Small intestine (tissue), 7 donors: ENCODE measurements at regions not wholly inside any gene's neighbourhood (a gene's known extent, or its start where the extent isn't known, plus 50 kb on each side); places are given as distances from the start of the nearest gene placed in this dataset.

Experiments used
- DNase-seq, 2 donors: peaks; one replicate each; pipeline versions ENCODE4 v3.0.0 to v3.0.0-alpha.2; 2013
- FAIRE-seq: peaks from 2 replicates; lab custom pipeline; 2012; peaks lifted over from hg19 to GRCh38; lab: Jason Lieb, UNC
- H3K27ac ChIP-seq, 3 donors: one replicate each; pipeline ENCODE4 v1.5.1; 2013; ENCODE audit warnings: low read length in 2 of 3, mild to moderate bottlenecking in 2 of 3, control low read depth in 1 of 3, inconsistent platforms in 1 of 3, low read depth in 1 of 3, moderate library complexity in 1 of 3
- H3K27me3 ChIP-seq, 3 donors: one replicate each; pipeline ENCODE4 v1.6.1; 2013; ENCODE audit warnings: low read length in 3 of 3, inconsistent platforms in 1 of 3; ENCODE audit not compliant: control insufficient read depth in 3 of 3, insufficient read depth in 3 of 3
- H3K36me3 ChIP-seq, 3 donors: one replicate each; pipeline ENCODE4 v1.6.1; 2013; ENCODE audit warnings: low read length in 3 of 3, inconsistent platforms in 1 of 3, low read depth in 1 of 3, mild to moderate bottlenecking in 1 of 3, moderate library complexity in 1 of 3; ENCODE audit not compliant: control insufficient read depth in 3 of 3, insufficient read depth in 2 of 3
- H3K4me1 ChIP-seq, 3 donors: one replicate each; pipeline ENCODE4 v1.6.1; 2013; ENCODE audit warnings: low read length in 2 of 3, inconsistent platforms in 1 of 3, low read depth in 1 of 3, mild to moderate bottlenecking in 1 of 3, moderate library complexity in 1 of 3; ENCODE audit not compliant: control insufficient read depth in 3 of 3, insufficient read depth in 2 of 3
- H3K4me3 ChIP-seq, 3 donors: one replicate each; pipeline ENCODE4 v1.5.1; 2013; ENCODE audit warnings: low read length in 3 of 3, control low read depth in 1 of 3, inconsistent platforms in 1 of 3, low read depth in 1 of 3, mild to moderate bottlenecking in 1 of 3, moderate library complexity in 1 of 3
- H3K9me3 ChIP-seq, 2 donors: one replicate each; pipeline ENCODE4 v1.6.1; 2013; ENCODE audit warnings: low read depth in 1 of 2, low read length in 1 of 2; ENCODE audit not compliant: control insufficient read depth in 2 of 2, insufficient read depth in 1 of 2
- WGBS, 3 donors: extraction: QIAGEN DNeasy Blood & Tissue Kit; methylation state at CpG; one replicate each; pipeline ENCODE4 v1.1.7; 2013; 5-methylcytosine and 5-hydroxymethylcytosine counted together
- donor health status: healthy with polysubstance abuse.
- donor health status: control.
- donor health status: control.
- donor health status: Bipolar disorder and iron deficiency.
- donor health status: healthy.

- no peak for DNase-seq
- FAIRE-seq: no peak
- no peak overlapping the region for H3K27ac ChIP-seq
- H3K4me1 ChIP-seq: peaks cover 0 to 5% (median 0%) of the 10 kb centered on the region in 3 donors
- H3K27me3 ChIP-seq: peaks cover 0 to 11% (median 0%) of the 10 kb centered on the region in 3 donors
- H3K9me3 ChIP-seq: no peaks in the 10 kb centered on the region
- no peak overlapping the region for H3K4me3 ChIP-seq
- no peaks in the 10 kb centered on the region for H3K36me3 ChIP-seq
- WGBS, 3 donors: 69 to 80% (median 74%) methylated on average over 7 of the region's 7 CpGs
Measured at GRCh38 chr18:78773303-78773755, 206.3 kb upstream of the SALL3 start.

GRCh38 chr18:78773819-78774218 lies 205.8 kb upstream of the SALL3 start:
- DNase-seq: no peak
- H3K27me3 ChIP-seq: peaks cover 0 to 9% (median 0%) of the 10 kb centered on the region in 3 donors
- WGBS, 3 donors: 70 to 80% (median 77%) methylated on average over 9 of the region's 9 CpGs
- peaks cover 0 to under 1% (median 0%) of the 10 kb centered on the region in 3 donors for H3K4me1 ChIP-seq
- no peaks in the 10 kb centered on the region for H3K36me3 ChIP-seq
- no peak for FAIRE-seq
- no peaks in the 10 kb centered on the region for H3K9me3 ChIP-seq
- H3K27ac ChIP-seq: no peak overlapping the region
- H3K4me3 ChIP-seq: no peak overlapping the region

GRCh38 chr18:78774741-78775141 lies 204.9 kb upstream of the SALL3 start:
- WGBS, 3 donors: 89 to 94% (median 89%) methylated on average over 22 of the region's 22 CpGs
- FAIRE-seq (no peak), DNase-seq (no peak)
- H3K9me3 ChIP-seq: no peaks in the 10 kb centered on the region
- no peaks in the 10 kb centered on the region for H3K36me3 ChIP-seq
- H3K4me3 ChIP-seq: no peak overlapping the region
- H3K27ac ChIP-seq: no peak overlapping the region
- H3K27me3 ChIP-seq: peaks cover 0 to 2% (median 0%) of the 10 kb centered on the region in 3 donors
- H3K4me1 ChIP-seq: no peaks in the 10 kb centered on the region

- 77 to 90% (median 81%) methylated on average over 5 of the region's 5 CpGs for WGBS, 3 donors
- FAIRE-seq (no peak), DNase-seq (no peak)
Measured at GRCh38 chr18:78776151-78776550, 203.5 kb upstream of the SALL3 start.

GRCh38 chr18:78776706-78777285 lies 202.8 kb upstream of the SALL3 start:
- DNase-seq: no peak
- no peak for FAIRE-seq
- no peaks in the 10 kb centered on the region for H3K4me1 ChIP-seq

More at GRCh38 chr18:78776151-78776550, 203.5 kb upstream of the SALL3 start:
- Histone ChIP-seq H3K27ac (no peak overlapping the region), H3K27me3 (no peaks in the 10 kb centered on the region), H3K4me1 (no peaks in the 10 kb centered on the region), H3K9me3 (no peaks in the 10 kb centered on the region), H3K4me3 (no peak overlapping the region), H3K36me3 (no peaks in the 10 kb centered on the region)

GRCh38 chr18:78777992-78778391 lies 201.6 kb upstream of the SALL3 start:
- no peak overlapping the region for H3K27ac ChIP-seq
- H3K4me3 ChIP-seq: no peak overlapping the region
- H3K27me3 ChIP-seq: no peaks in the 10 kb centered on the region
- no peak for DNase-seq
- no peak for FAIRE-seq
- H3K4me1 ChIP-seq: no peaks in the 10 kb centered on the region
- WGBS, 3 donors: 83 to 90% (median 86%) methylated on average over 17 of the region's 17 CpGs
- no peaks in the 10 kb centered on the region for H3K36me3 ChIP-seq
- no peaks in the 10 kb centered on the region for H3K9me3 ChIP-seq

More at GRCh38 chr18:78776706-78777285, 202.8 kb upstream of the SALL3 start:
- 77 to 81% (median 78%) methylated on average over 17 of the region's 17 CpGs for WGBS, 3 donors
- Histone ChIP-seq H3K27me3 (no peaks in the 10 kb centered on the region), H3K27ac (no peak overlapping the region), H3K4me3 (no peak overlapping the region), H3K9me3 (no peaks in the 10 kb centered on the region), H3K36me3 (no peaks in the 10 kb centered on the region)

- H3K36me3 ChIP-seq: no peaks in the 10 kb centered on the region
- H3K4me3 ChIP-seq: no peak overlapping the region
- H3K4me1 ChIP-seq: no peaks in the 10 kb centered on the region
- H3K9me3 ChIP-seq: no peaks in the 10 kb centered on the region
- DNase-seq (no peak), FAIRE-seq (no peak)
- 92 to 94% (median 93%) methylated on average over 15 of the region's 15 CpGs for WGBS, 3 donors
- H3K27me3 ChIP-seq: no peaks in the 10 kb centered on the region
- H3K27ac ChIP-seq: no peak overlapping the region
Measured at GRCh38 chr18:78778651-78779050, 201.0 kb upstream of the SALL3 start.

GRCh38 chr18:78779996-78780718 lies 199.5 kb upstream of the SALL3 start:
- no peak for DNase-seq
- H3K4me1 ChIP-seq: no peaks in the 10 kb centered on the region
- H3K27me3 ChIP-seq: no peaks in the 10 kb centered on the region
- 85 to 89% (median 87%) methylated on average over 29 of the region's 29 CpGs for WGBS, 3 donors
- H3K9me3 ChIP-seq: no peaks in the 10 kb centered on the region
- no peak for FAIRE-seq
- no peak overlapping the region for H3K27ac ChIP-seq
- H3K4me3 ChIP-seq: no peak overlapping the region
- H3K36me3 ChIP-seq: no peaks in the 10 kb centered on the region
